ENCODE measurements at regions not wholly inside any gene's neighbourhood (a gene's known extent, or its start where the extent isn't known, plus 50 kb on each side); places are given as distances from the start of the nearest gene placed in this dataset.
"Not testable (repeated sequence)": the region's sequence is repeated elsewhere in the genome, so short reads cannot be mapped to it uniquely, and the experiment has no call there.

GRCh38 chr2:208608122-208608835, 201.7 kb downstream of the PTH2R start:
- DNase-seq (ENCODE audit: low read depth in 2 of 2), result no peak

- no peak for DNase-seq (ENCODE audit: low read depth in 2 of 2)
Observed at GRCh38 chr2:208609166-208609804, 202.7 kb downstream of the PTH2R start.

- not testable (repeated sequence) for DNase-seq (ENCODE audit: low read depth in 2 of 2)
Observed at GRCh38 chr2:208615675-208616074, 209.1 kb downstream of the PTH2R start.

DNA sequence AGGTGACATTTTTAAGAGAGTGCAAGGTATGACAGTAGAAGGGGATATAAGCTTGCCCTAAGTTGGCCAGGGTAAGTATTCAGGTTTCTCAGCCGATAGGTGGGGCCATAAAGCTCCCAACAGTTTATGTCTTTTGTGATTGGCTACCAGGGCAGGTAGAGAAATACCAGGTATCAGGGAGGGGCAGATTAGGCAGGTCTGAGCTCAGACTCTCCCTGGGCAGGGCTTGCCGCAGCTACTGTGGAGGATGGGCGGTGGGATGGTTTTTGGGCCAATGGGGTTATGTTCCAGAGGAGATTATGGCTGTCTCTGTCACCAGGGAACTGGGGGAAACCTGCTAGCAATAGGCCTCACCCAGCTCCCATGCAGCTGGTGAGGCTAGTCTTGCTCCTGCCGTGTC, 211.6 kb downstream of the PTH2R start:
- no peak for DNase-seq (ENCODE audit: low read depth in 2 of 2)

DNA sequence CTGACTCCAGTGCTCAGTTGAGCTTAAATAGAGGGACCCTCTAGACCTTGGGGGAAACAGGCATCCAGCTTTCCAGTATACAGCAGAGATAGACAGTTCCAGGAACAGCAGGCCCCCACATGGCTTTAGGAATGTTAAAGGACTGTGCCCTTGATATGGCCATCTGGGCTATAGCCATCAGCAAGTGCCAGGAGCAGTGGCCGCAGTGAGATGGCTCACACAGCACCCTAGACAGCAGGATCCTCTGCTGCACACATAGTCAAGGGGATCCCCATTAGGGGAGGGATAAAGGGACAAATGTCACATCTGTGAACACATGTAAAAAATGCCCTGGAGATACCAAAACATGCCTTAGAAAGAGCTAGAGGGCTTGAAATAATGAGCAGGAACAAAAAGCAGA, 213.4 kb downstream of the PTH2R start:
- DNase-seq (ENCODE audit: low read depth in 2 of 2), result no peak

DNA sequence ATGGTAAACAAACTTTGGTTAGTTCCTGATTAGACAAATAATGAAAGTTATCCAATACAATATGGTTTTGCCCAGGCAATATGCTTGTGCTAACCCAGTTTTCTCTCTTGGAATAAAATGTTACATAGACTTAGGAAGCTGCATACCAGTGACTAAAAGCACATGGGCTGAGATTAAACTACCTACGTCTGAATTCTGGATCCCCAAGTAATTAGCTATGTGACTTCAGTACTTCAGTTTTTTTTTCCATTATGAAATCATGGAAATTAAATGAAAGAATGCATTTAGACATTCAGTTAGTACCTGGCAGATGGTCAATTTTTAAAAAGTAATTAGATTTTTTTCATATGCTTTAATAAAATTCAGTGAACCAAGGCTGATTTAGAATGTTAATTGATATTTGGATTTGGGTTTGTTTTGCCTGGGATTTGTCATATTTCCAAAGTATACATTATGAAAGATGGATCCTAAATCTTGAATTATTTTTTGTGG, 213.9 kb downstream of the PTH2R start:
- no peak for DNase-seq (ENCODE audit: low read depth in 2 of 2)

DNA sequence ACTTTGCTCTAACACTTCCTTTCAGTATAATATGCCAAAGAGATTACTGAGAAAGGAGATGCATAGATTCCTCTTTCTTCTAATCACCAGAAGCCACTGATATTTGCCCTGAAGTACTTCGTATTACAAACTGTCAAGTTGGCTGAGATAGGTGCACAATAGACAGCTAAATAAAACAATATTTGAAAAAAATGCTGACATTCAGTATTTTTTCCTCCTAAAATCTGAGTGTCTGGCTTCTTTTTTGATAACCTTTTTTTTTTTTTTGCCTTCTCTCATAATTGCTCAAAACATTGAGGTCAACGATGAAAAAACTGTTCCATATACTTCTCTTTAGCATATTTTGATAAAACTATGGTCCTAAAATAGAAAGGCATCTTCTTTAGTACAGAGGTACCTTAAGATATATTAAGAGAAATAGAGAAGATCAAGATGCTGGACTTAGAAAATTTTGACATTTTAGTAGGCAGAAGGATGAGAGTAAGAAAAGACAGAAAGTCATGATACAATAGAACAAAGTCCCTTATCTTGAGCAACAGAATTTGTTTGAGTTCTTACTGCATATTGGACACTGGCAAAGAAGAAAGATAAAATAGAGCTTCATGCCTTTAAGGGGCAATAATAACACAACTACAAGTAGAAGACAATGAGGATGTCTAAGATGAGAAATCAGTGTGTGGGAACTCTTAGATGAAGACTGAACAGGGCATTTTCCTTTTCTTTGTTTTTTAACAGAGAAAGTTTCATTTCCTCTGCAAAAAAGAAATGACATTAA, 220.7 kb downstream of the PTH2R start:
- no peak for DNase-seq (ENCODE audit: low read depth in 2 of 2)

DNA sequence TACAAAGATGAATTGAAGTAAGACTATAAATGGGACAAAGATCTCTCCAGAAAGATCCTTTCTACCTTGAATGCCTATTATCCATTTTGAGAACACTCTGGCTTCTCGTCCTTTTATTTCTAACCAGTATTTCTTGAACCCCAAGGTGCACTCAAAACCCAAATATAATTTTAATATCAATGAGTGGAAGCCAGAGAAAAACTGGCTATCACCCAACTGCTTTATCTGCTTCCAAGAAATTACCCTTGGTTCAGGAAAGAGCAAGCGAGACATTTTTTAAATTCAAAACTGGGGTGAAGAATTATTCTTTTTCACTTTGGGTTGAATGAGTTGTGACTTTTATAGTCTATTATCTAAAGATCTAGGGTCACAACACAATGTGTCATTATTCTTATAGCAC, 221.3 kb downstream of the PTH2R start:
- DNase-seq (ENCODE audit: low read depth in 2 of 2), result no peak

DNA sequence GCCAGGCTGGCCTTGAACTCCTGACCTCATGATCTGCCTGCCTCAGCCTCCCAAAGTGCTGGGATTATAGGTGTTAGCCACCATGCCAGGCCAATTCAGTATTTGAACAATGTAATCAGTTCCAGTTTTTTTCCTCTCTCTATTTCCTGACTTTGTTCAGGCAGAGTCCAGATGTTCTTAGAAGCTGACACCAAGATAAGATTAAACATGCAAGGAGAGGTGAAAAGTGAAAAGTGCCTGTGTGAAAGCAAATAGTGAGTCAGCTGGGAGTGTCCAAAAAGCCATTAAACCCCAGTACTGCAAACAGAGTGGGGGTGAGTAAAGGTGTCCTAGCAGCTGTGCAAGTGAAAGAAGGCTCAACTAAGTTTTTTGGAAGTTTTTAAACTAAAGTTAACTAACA, 231.5 kb downstream of the PTH2R start:
- no peak for DNase-seq (ENCODE audit: low read depth in 2 of 2)

- no peak for DNase-seq (ENCODE audit: low read depth in 2 of 2)
Observed at GRCh38 chr2:208642125-208642779, 235.7 kb downstream of the PTH2R start.

- DNase-seq (ENCODE audit: low read depth in 2 of 2), result no peak
Observed at GRCh38 chr2:208643145-208643544, 236.6 kb downstream of the PTH2R start.

- DNase-seq (ENCODE audit: low read depth in 2 of 2), result no peak
Observed at GRCh38 chr2:208645226-208645625, 238.6 kb downstream of the PTH2R start.

GRCh38 chr2:208648368-208648767, 241.8 kb downstream of the PTH2R start:
- DNase-seq (ENCODE audit: low read depth in 2 of 2), result no peak

DNA sequence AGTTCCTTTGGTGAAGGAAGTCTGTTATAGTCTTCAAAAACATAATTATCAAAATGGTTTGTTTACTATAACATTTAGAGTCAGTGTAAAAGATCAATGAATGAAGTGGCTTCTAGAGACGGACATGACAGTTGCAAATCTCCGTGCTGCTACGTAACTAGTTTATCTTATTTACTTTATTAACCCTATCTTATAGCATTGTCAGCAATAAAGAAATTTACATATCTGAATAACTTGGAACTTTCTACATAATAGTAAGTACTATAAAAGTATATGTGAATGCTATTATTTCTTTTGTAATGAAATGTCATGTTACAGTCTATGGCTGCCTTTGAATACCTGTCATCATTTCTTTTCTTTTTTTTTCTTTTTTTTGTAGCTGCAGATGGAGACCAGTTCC, 246.8 kb downstream of the PTH2R start:
- DNase-seq (ENCODE audit: low read depth in 2 of 2), result no peak

GRCh38 chr2:208654056-208654455, 247.5 kb downstream of the PTH2R start:
- DNase-seq (ENCODE audit: low read depth in 2 of 2), result no peak

DNA sequence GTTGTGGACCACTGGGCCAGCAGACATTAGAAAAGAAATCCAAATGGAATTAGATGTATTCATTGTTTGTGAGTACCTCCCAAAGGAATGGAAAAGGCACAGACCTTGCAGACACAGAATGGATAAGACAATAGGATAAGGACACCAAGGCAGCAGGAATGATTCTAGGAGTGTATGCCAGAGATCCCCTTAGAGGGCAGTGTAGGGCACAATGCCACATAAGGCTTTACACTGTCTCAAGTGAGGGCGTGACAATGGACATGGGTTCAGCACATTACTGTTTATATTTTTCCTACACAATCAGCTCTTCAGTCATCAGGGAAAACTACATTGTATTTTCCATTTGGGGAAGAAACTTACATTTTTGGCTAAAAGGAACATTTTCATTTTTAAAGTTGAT, 250.9 kb downstream of the PTH2R start:
- DNase-seq (ENCODE audit: low read depth in 2 of 2), result no peak

DNA sequence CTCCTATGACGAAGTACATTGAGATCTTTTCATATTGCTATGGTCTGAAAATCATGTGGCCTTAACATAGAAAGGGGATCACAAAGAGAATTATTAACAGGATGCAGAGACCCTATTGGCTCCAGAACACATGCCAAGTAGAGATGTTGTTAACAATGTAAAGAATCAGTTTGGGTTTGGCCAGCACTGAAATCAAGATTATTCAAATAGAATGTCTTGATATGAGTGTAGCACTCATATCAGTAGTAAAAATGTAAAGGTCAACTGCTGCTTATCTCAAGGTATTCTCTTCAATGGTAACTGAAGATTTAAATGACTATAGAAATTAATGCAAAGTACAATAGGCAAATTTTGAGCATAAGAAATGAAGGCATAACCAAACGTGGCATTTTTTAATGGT, 262.8 kb downstream of the PTH2R start:
- DNase-seq (ENCODE audit: low read depth in 2 of 2), result no peak

DNA sequence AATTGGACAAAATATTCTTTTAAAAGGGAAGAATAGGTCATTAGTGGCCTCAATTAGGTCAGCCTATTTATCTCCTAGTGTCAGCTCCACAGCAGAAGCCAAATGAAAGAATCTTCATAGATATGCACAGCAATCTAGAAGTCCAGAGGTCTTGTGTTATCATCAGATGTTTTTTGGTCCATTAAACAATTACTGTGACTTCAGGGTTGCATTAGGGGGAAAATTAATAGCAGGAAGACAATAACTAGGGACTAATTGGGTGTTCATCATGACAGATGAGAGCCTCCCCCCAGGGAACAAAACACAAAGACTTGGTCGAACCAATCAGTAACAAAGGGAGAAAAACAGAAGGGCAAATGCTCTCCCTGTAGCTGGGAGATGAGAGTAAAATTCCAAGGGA, 264.7 kb downstream of the PTH2R start:
- DNase-seq (ENCODE audit: low read depth in 2 of 2), result no peak

DNA sequence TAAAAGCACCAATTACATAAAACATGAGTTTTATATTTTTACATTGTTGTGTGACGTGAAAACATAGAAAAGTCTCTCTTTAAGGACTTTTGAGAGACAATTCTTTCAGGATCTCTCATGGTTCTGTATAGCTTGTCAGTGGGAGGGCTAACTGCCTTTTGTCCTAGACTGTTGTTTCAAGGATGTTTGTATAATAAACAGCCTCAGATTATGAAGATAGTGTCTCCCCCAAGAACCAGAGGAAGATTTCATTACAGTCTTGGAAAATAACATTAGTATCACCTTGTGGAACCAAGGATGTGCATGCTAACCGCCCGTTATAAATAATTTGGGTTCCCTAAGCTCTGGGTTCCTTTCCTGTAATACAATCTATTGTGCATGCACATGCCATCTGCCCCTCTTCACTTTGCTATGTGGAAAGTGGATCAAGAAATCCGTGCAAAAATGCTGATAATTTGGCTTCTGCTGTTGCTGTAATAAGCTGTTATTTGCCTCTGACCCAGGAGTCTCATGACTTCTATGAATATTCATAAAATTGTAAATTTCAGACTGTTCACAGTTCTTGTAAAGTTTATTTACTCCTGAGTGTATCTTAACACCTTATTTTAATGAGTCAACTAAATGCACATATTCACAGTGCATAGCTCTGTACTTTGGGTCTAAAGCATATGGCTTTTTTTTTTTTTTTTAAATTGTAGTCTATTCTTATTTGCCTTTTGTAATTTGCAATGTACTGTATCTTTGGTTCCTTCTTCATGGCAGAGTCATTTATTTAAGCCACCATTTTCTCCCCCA, 265.5 kb downstream of the PTH2R start:
- DNase-seq (ENCODE audit: low read depth in 2 of 2), result no peak

GRCh38 chr2:208673631-208674030, 267.0 kb downstream of the PTH2R start:
- no peak for DNase-seq (ENCODE audit: low read depth in 2 of 2)

DNA sequence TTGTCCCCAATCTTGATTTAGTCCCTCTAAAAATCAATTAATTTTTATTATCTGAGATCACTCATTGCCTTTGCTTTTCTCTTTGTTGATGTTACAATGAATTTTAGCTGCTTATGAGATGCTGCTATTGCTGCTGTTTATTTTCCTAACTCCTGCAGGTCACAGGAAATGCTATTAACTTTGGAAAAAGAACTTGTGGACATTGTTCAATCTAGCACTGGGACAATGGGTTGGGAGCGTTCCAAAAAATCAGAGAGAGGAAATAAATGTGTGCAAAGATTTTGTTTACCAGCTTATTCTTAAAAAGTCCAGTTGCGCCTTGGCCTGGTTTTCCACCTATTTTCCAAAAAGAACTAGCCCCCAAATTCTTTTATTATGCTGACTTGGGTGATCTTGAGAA, 268.3 kb downstream of the PTH2R start:
- no peak for DNase-seq (ENCODE audit: low read depth in 2 of 2)
